ENCODE measurements at regions not wholly inside any gene's neighbourhood (a gene's known extent, or its start where the extent isn't known, plus 50 kb on each side); places are given as distances from the start of the nearest gene placed in this dataset.

DNA sequence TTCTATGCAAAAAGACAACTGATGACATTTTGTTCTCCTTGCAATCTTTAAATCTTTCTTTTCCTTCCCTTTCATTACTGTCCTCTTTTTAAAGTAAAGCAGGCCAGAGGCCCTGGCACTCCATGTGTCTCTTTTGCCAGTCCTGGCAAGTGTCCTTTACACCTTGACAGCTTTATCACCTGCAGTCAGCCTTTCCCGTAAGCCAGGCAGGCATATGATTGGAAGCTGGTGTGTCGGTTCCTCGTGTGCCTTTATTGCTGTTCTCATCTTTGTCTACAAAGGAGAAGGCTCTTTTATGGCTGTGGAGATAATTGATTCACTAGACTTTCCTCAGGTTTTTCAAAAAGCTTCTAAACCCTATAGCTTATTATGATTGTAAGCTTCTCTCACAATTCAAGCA is 162.3 kb upstream of the FBXL4 start:
- no TSS peak for BruUV-seq (replicated peaks)
- no peak overlapping the region for H3K27ac ChIP-seq (ENCODE audit: low read depth, low read length, poor library complexity, severe bottlenecking)
- no peak overlapping the region for H3K4me3 ChIP-seq (ENCODE audit: low read depth, low read length, poor library complexity, severe bottlenecking)
- no peak for DNase-seq (ENCODE audit: low spot score)
- H3K36me3 ChIP-seq (ENCODE audit: insufficient read depth, low read length, poor library complexity, severe bottlenecking), result no peaks in the 10 kb centered on the region
- TF ChIP-seq, protein P1, sequence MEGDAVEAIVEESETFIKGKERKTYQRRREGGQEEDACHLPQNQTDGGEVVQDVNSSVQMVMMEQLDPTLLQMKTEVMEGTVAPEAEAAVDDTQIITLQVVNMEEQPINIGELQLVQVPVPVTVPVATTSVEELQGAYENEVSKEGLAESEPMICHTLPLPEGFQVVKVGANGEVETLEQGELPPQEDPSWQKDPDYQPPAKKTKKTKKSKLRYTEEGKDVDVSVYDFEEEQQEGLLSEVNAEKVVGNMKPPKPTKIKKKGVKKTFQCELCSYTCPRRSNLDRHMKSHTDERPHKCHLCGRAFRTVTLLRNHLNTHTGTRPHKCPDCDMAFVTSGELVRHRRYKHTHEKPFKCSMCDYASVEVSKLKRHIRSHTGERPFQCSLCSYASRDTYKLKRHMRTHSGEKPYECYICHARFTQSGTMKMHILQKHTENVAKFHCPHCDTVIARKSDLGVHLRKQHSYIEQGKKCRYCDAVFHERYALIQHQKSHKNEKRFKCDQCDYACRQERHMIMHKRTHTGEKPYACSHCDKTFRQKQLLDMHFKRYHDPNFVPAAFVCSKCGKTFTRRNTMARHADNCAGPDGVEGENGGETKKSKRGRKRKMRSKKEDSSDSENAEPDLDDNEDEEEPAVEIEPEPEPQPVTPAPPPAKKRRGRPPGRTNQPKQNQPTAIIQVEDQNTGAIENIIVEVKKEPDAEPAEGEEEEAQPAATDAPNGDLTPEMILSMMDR (conservative IDR thresholded peaks at IDR 0.05; ENCODE audit: low read depth, low read length), result no peak
- TF ChIP-seq EZH2 (IDR thresholded peaks at IDR 0.05; ENCODE audit: borderline replicate concordance, low read depth, low read length, poor library complexity, severe bottlenecking), result no peak
- CTCF ChIA-PET, result no interaction called here
- POLR2A ChIA-PET (ENCODE audit: low non-redundant PET), result no interaction called here
- intact Hi-C loops (cut with micrococcal nuclease; ENCODE audit: unreplicated experiment), result no loop called here
- H3K4me1 ChIP-seq (ENCODE audit: insufficient read depth, low read length, poor library complexity, severe bottlenecking), result no peaks in the 10 kb centered on the region
- no peaks in the 10 kb centered on the region for H3K27me3 ChIP-seq (replicated peaks; ENCODE audit: insufficient read depth, low read depth, low read length, poor library complexity)
- H3K9me3 ChIP-seq (ENCODE audit: low read depth, low read length, poor library complexity, severe bottlenecking), result no peaks in the 10 kb centered on the region

DNA sequence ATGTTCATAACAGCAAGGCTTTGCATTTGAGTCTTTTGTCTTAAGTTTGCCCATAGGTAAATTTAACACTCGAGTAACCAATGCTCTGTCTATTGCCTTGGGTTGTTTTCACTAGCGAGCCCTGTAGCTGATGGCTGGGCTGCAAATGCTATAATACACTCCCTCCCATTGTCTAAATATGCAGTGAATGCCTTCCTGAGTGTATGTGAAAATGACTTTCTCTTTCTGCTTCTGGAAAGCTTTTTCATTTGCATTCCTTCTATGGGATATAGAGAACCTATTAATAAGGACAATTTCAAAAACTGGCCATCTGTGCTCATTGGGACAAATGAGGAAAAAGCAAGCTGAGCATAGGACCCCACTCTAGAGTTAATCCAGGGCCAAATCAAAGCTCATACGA is 156.5 kb upstream of the FBXL4 start:
- Histone ChIP-seq H3K9me3 (ENCODE audit: low read depth, low read length, poor library complexity, severe bottlenecking) (no peaks in the 10 kb centered on the region), H3K27me3 (replicated peaks; ENCODE audit: insufficient read depth, low read depth, low read length, poor library complexity) (no peaks in the 10 kb centered on the region), H3K27ac (ENCODE audit: low read depth, low read length, poor library complexity, severe bottlenecking) (no peak overlapping the region), H3K36me3 (ENCODE audit: insufficient read depth, low read length, poor library complexity, severe bottlenecking) (no peaks in the 10 kb centered on the region), H3K4me1 (ENCODE audit: insufficient read depth, low read length, poor library complexity, severe bottlenecking) (no peaks in the 10 kb centered on the region), H3K4me3 (ENCODE audit: low read depth, low read length, poor library complexity, severe bottlenecking) (no peak overlapping the region)
- CTCF ChIA-PET, result no interaction called here
- no peak for DNase-seq (ENCODE audit: low spot score)
- intact Hi-C loops (cut with micrococcal nuclease; ENCODE audit: unreplicated experiment), result no loop called here
- TF ChIP-seq EZH2 (IDR thresholded peaks at IDR 0.05; ENCODE audit: borderline replicate concordance, low read depth, low read length, poor library complexity, severe bottlenecking), result no peak
- TF ChIP-seq, protein P1 (conservative IDR thresholded peaks at IDR 0.05; ENCODE audit: low read depth, low read length), result no peak
- POLR2A ChIA-PET (ENCODE audit: low non-redundant PET), result no interaction called here
- BruUV-seq (replicated peaks), result no TSS peak

DNA sequence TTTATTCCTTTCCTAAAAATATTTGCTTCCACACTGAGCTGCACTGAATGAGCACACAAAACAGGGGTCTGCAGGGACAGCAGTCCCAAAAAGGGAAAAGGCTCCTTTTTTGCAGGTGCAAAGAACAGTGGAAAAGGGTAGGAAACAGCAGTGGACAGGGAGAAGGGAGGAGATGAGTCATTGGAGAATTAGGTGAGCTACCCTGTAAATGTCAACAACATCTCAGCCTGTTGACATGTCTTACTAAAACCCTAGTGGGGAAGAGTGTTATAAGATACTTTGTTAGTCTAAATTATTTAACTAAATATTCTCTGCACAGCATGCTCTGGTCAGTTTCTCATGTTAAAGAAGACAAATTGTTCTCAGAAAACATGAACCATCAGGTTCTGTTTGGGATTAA is 151.5 kb upstream of the FBXL4 start:
- intact Hi-C loops (cut with micrococcal nuclease; ENCODE audit: unreplicated experiment), result no loop called here
- Histone ChIP-seq H3K9me3 (ENCODE audit: low read depth, low read length, poor library complexity, severe bottlenecking) (no peaks in the 10 kb centered on the region), H3K27me3 (replicated peaks; ENCODE audit: insufficient read depth, low read depth, low read length, poor library complexity) (no peaks in the 10 kb centered on the region), H3K36me3 (ENCODE audit: insufficient read depth, low read length, poor library complexity, severe bottlenecking) (no peaks in the 10 kb centered on the region), H3K4me3 (ENCODE audit: low read depth, low read length, poor library complexity, severe bottlenecking) (no peak overlapping the region), H3K27ac (ENCODE audit: low read depth, low read length, poor library complexity, severe bottlenecking) (no peak overlapping the region), H3K4me1 (ENCODE audit: insufficient read depth, low read length, poor library complexity, severe bottlenecking) (no peaks in the 10 kb centered on the region)
- no peak for DNase-seq (ENCODE audit: low spot score)
- BruUV-seq (replicated peaks), result no TSS peak
- TF ChIP-seq EZH2 (IDR thresholded peaks at IDR 0.05; ENCODE audit: borderline replicate concordance, low read depth, low read length, poor library complexity, severe bottlenecking), result no peak
- TF ChIP-seq, protein P1 (conservative IDR thresholded peaks at IDR 0.05; ENCODE audit: low read depth, low read length), result no peak
- POLR2A ChIA-PET (ENCODE audit: low non-redundant PET), result no interaction called here
- CTCF ChIA-PET, result no interaction called here

All from A673 (cell line).